ENCODE measurements at regions not wholly inside any gene's neighbourhood (a gene's known extent, or its start where the extent isn't known, plus 50 kb on each side); places are given as distances from the start of the nearest gene placed in this dataset.

DNA sequence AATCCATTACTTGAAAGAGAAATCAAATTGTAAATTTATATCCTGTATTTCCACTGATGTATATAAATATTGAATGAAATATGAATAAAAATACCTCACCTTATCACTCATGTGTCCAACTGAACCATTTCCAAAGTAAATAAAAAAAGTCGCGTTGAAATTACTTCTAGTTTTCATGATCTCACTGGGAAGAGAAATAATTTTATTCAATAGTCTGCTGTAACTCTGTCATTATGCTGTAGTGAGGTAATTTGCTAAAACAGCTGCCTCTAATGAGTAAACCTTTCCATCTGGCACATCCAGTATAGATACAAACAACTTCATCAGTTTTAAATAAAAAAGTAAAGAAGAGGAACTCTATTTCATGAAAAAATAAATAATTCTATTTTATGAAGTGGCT lies 611.5 kb downstream of the ZNF608 start:
- Histone ChIP-seq H3K4me1 (ENCODE audit: control insufficient read depth in 4 of 4, insufficient read depth in 4 of 4, low read length in 3 of 4) (no peaks in the 10 kb centered on the region), H3K27ac (ENCODE audit: low read depth in 1 of 2, low read length in 2 of 2) (no peak overlapping the region), H3K36me3 (ENCODE audit: control insufficient read depth in 4 of 4, insufficient read depth in 3 of 4, low read depth in 1 of 4, low read length in 3 of 4) (no peaks in the 10 kb centered on the region), H3K27me3 (ENCODE audit: control insufficient read depth in 4 of 4, insufficient read depth in 4 of 4, low read length in 3 of 4) (no peaks in the 10 kb centered on the region), H3K4me3 (ENCODE audit: low read depth in 1 of 3, low read length in 3 of 3) (no peak overlapping the region), H3K9me3 (ENCODE audit: control insufficient read depth in 4 of 4, low read length in 3 of 4) (no peaks in the 10 kb centered on the region), H3K9ac (ENCODE audit: low read depth in 1 of 2, low read length in 2 of 2) (no peak overlapping the region)
- TF ChIP-seq, protein P1, sequence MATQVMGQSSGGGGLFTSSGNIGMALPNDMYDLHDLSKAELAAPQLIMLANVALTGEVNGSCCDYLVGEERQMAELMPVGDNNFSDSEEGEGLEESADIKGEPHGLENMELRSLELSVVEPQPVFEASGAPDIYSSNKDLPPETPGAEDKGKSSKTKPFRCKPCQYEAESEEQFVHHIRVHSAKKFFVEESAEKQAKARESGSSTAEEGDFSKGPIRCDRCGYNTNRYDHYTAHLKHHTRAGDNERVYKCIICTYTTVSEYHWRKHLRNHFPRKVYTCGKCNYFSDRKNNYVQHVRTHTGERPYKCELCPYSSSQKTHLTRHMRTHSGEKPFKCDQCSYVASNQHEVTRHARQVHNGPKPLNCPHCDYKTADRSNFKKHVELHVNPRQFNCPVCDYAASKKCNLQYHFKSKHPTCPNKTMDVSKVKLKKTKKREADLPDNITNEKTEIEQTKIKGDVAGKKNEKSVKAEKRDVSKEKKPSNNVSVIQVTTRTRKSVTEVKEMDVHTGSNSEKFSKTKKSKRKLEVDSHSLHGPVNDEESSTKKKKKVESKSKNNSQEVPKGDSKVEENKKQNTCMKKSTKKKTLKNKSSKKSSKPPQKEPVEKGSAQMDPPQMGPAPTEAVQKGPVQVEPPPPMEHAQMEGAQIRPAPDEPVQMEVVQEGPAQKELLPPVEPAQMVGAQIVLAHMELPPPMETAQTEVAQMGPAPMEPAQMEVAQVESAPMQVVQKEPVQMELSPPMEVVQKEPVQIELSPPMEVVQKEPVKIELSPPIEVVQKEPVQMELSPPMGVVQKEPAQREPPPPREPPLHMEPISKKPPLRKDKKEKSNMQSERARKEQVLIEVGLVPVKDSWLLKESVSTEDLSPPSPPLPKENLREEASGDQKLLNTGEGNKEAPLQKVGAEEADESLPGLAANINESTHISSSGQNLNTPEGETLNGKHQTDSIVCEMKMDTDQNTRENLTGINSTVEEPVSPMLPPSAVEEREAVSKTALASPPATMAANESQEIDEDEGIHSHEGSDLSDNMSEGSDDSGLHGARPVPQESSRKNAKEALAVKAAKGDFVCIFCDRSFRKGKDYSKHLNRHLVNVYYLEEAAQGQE (IDR thresholded peaks at IDR 0.05), result no peak
- TF ChIP-seq HNF4A (conservative IDR thresholded peaks at IDR 0.05), result no peak
- no peak for TF ChIP-seq FOXA2 (IDR thresholded peaks at IDR 0.05)
- TF ChIP-seq, protein P2, sequence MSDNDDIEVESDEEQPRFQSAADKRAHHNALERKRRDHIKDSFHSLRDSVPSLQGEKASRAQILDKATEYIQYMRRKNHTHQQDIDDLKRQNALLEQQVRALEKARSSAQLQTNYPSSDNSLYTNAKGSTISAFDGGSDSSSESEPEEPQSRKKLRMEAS (IDR thresholded peaks at IDR 0.05), result no peak
- TF ChIP-seq GABPA (IDR thresholded peaks at IDR 0.05 in 1 of 2, conservative IDR thresholded peaks at IDR 0.05 in 1 of 2), result no peak
- no peak for TF ChIP-seq TAF1 (conservative IDR thresholded peaks at IDR 0.05)
- TF ChIP-seq RAD21 (IDR thresholded peaks at IDR 0.05), result no peak
- TF ChIP-seq RXRA (IDR thresholded peaks at IDR 0.05), result no peak
- TF ChIP-seq, protein P3, sequence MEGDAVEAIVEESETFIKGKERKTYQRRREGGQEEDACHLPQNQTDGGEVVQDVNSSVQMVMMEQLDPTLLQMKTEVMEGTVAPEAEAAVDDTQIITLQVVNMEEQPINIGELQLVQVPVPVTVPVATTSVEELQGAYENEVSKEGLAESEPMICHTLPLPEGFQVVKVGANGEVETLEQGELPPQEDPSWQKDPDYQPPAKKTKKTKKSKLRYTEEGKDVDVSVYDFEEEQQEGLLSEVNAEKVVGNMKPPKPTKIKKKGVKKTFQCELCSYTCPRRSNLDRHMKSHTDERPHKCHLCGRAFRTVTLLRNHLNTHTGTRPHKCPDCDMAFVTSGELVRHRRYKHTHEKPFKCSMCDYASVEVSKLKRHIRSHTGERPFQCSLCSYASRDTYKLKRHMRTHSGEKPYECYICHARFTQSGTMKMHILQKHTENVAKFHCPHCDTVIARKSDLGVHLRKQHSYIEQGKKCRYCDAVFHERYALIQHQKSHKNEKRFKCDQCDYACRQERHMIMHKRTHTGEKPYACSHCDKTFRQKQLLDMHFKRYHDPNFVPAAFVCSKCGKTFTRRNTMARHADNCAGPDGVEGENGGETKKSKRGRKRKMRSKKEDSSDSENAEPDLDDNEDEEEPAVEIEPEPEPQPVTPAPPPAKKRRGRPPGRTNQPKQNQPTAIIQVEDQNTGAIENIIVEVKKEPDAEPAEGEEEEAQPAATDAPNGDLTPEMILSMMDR (IDR thresholded peaks at IDR 0.05; ENCODE audit: low read depth, low read length, missing input control), result no peak
- TF ChIP-seq, protein P4, sequence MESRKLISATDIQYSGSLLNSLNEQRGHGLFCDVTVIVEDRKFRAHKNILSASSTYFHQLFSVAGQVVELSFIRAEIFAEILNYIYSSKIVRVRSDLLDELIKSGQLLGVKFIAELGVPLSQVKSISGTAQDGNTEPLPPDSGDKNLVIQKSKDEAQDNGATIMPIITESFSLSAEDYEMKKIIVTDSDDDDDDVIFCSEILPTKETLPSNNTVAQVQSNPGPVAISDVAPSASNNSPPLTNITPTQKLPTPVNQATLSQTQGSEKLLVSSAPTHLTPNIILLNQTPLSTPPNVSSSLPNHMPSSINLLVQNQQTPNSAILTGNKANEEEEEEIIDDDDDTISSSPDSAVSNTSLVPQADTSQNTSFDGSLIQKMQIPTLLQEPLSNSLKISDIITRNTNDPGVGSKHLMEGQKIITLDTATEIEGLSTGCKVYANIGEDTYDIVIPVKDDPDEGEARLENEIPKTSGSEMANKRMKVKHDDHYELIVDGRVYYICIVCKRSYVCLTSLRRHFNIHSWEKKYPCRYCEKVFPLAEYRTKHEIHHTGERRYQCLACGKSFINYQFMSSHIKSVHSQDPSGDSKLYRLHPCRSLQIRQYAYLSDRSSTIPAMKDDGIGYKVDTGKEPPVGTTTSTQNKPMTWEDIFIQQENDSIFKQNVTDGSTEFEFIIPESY (IDR thresholded peaks at IDR 0.05), result no peak
- TF ChIP-seq HNF4G (IDR thresholded peaks at IDR 0.05), result no peak
- TF ChIP-seq, protein P5, sequence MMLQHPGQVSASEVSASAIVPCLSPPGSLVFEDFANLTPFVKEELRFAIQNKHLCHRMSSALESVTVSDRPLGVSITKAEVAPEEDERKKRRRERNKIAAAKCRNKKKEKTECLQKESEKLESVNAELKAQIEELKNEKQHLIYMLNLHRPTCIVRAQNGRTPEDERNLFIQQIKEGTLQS (IDR thresholded peaks at IDR 0.05), result no peak
- TF ChIP-seq EGR1 (IDR thresholded peaks at IDR 0.05; ENCODE audit: low read depth in 2 of 2), result no peak
- TF ChIP-seq JUND (IDR thresholded peaks at IDR 0.05), result no peak
- no peak for TF ChIP-seq SP1 (IDR thresholded peaks at IDR 0.05)
- TF ChIP-seq YY1 (IDR thresholded peaks at IDR 0.05), result no peak
- DNase-seq (ENCODE audit: low spot score), result no peak
- WGBS, result 62% methylated on average over 2 of the region's 2 CpGs

DNA sequence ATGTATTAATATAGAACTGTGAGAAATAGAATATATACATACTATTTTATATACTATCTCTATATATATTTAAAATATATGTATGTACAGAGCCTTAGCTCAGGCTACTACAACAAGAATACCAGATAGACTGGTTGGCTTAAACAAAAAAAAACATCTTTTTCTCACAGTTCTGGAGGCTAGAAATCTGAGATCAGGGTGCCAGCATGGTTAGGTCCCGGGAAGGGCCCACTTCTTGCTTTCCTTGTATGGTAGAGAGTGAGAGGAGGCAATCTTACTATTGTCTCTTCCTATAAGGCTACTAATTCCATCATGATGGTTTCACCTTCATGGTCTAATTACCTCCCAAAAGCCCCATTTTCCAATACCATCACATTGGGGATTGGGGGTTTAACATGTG lies 613.0 kb downstream of the ZNF608 start:
- Histone ChIP-seq H3K4me3 (ENCODE audit: low read depth in 1 of 3, low read length in 3 of 3) (no peak overlapping the region), H3K4me1 (ENCODE audit: control insufficient read depth in 4 of 4, insufficient read depth in 4 of 4, low read length in 3 of 4) (no peaks in the 10 kb centered on the region), H3K9ac (ENCODE audit: low read depth in 1 of 2, low read length in 2 of 2) (no peak overlapping the region), H3K36me3 (ENCODE audit: control insufficient read depth in 4 of 4, insufficient read depth in 3 of 4, low read depth in 1 of 4, low read length in 3 of 4) (no peaks in the 10 kb centered on the region), H3K27me3 (ENCODE audit: control insufficient read depth in 4 of 4, insufficient read depth in 4 of 4, low read length in 3 of 4) (no peaks in the 10 kb centered on the region), H3K9me3 (ENCODE audit: control insufficient read depth in 4 of 4, low read length in 3 of 4) (no peaks in the 10 kb centered on the region), H3K27ac (ENCODE audit: low read depth in 1 of 2, low read length in 2 of 2) (no peak overlapping the region)
- WGBS, result 94% methylated on average over 1 of the region's 1 CpG
- DNase-seq (ENCODE audit: low spot score), result no peak
- TF ChIP-seq, protein P5 (IDR thresholded peaks at IDR 0.05), result no peak
- TF ChIP-seq NR2F2 (IDR thresholded peaks at IDR 0.05) (no peak), SP1 (IDR thresholded peaks at IDR 0.05) (no peak), JUND (IDR thresholded peaks at IDR 0.05) (no peak), HNF4G (IDR thresholded peaks at IDR 0.05) (no peak), GABPA (IDR thresholded peaks at IDR 0.05 in 1 of 2, conservative IDR thresholded peaks at IDR 0.05 in 1 of 2) (no peak), FOXA2 (IDR thresholded peaks at IDR 0.05) (no peak), RAD21 (IDR thresholded peaks at IDR 0.05) (no peak)
- TF ChIP-seq, protein P2 (IDR thresholded peaks at IDR 0.05), result no peak
- TF ChIP-seq, protein P1 (IDR thresholded peaks at IDR 0.05), result no peak
- TF ChIP-seq, protein P3 (IDR thresholded peaks at IDR 0.05; ENCODE audit: low read depth, low read length, missing input control), result no peak
